ENCODE measurements at regions not wholly inside any gene's neighbourhood (a gene's known extent, or its start where the extent isn't known, plus 50 kb on each side); places are given as distances from the start of the nearest gene placed in this dataset.

- no peaks in the 10 kb centered on the region for H3K27me3 Mint-ChIP-seq (ENCODE audit: insufficient read depth, low read depth, poor library complexity)
- H3K4me1 Mint-ChIP-seq = peaks cover 7% of the 10 kb centered on the region; the same call in 2 of the 3 replicates
- no peaks in the 10 kb centered on the region for H3K79me2 ChIP-seq (replicated peaks; ENCODE audit: insufficient read depth)
Observed at GRCh38 chr7:115146148-115146547, 224.3 kb downstream of the MDFIC start.

GRCh38 chr7:115145512-115145911, 223.6 kb downstream of the MDFIC start:
- no peaks in the 10 kb centered on the region for H3K36me3 Mint-ChIP-seq (ENCODE audit: low read depth)
- no peak overlapping the region for H3K27ac ChIP-seq (ENCODE audit: low read depth)
- H4K20me1 ChIP-seq (replicated peaks; ENCODE audit: insufficient read depth) = no peaks in the 10 kb centered on the region
- no peak overlapping the region for H3K4me3 Mint-ChIP-seq
- H3K9me2 ChIP-seq (ENCODE audit: insufficient read depth) = 0 out of 2 replicates have a peak, but pooled peaks cover 6% of the 10 kb centered on the region
- H3K27me3 Mint-ChIP-seq (ENCODE audit: insufficient read depth, low read depth, poor library complexity) = no peaks in the 10 kb centered on the region
- no peaks in the 10 kb centered on the region for H3K27me3 ChIP-seq (ENCODE audit: insufficient read depth)
- no peak for DNase-seq (ENCODE audit: low spot score)
- no peaks in the 10 kb centered on the region for H3K79me2 ChIP-seq (replicated peaks; ENCODE audit: insufficient read depth)
- H3K4me3 ChIP-seq = no peak overlapping the region
- no peak for ATAC-seq
- no peak overlapping the region for H3K4me2 ChIP-seq
- H2AFZ ChIP-seq = no peak overlapping the region
- H3K9me3 Mint-ChIP-seq = no peaks in the 10 kb centered on the region
- H3F3A ChIP-seq (replicated peaks; ENCODE audit: low read depth) = no peaks in the 10 kb centered on the region
- no peak overlapping the region for H3K27ac Mint-ChIP-seq
- no peaks in the 10 kb centered on the region for H3K36me3 ChIP-seq (ENCODE audit: insufficient read depth)
- peaks cover 6% of the 10 kb centered on the region; the same call in 1 of the 2 replicates for H3K4me1 ChIP-seq (ENCODE audit: insufficient read depth)
- H3K4me1 Mint-ChIP-seq = peaks cover 7% of the 10 kb centered on the region; the same call in 2 of the 3 replicates
- TF ChIP-seq ETS1 (IDR thresholded peaks at IDR 0.05) (no peak), ZNF462 (CRISPR knock-in tag; IDR thresholded peaks at IDR 0.05) (no peak), EZH2phosphoT487 (IDR thresholded peaks at IDR 0.05; ENCODE audit: unreplicated experiment) (no peak), STAT1 (IDR thresholded peaks at IDR 0.05; ENCODE audit: unreplicated experiment) (no peak), REST (IDR thresholded peaks at IDR 0.05; ENCODE audit: unreplicated experiment) (no peak), CREB1 (CRISPR knock-in tag; IDR thresholded peaks at IDR 0.05; ENCODE audit: low read depth) (no peak), EZH2 (IDR thresholded peaks at IDR 0.05; ENCODE audit: low read depth, unreplicated experiment) (no peak), JUNB (IDR thresholded peaks at IDR 0.05; ENCODE audit: unreplicated experiment) (no peak), ZNF331 (CRISPR knock-in tag; IDR thresholded peaks at IDR 0.05; ENCODE audit: low read depth) (no peak)

More at GRCh38 chr7:115146148-115146547, 224.3 kb downstream of the MDFIC start:
- Histone ChIP-seq H3K4me3 (no peak overlapping the region), H3K4me1 (ENCODE audit: insufficient read depth) (peaks cover 6% of the 10 kb centered on the region; the same call in 1 of the 2 replicates), H3K9me2 (ENCODE audit: insufficient read depth) (0 out of 2 replicates have a peak, but pooled peaks cover 6% of the 10 kb centered on the region), H2AFZ (no peak overlapping the region), H3F3A (replicated peaks; ENCODE audit: low read depth) (no peaks in the 10 kb centered on the region), H3K36me3 (ENCODE audit: insufficient read depth) (no peaks in the 10 kb centered on the region), H3K27me3 (ENCODE audit: insufficient read depth) (no peaks in the 10 kb centered on the region), H3K4me2 (no peak overlapping the region), H3K27ac (ENCODE audit: low read depth) (no peak overlapping the region), H4K20me1 (replicated peaks; ENCODE audit: insufficient read depth) (no peaks in the 10 kb centered on the region)
- no peak for TF ChIP-seq NANOG (IDR thresholded peaks at IDR 0.05; ENCODE audit: borderline replicate concordance)
- no peaks in the 10 kb centered on the region for H3K36me3 Mint-ChIP-seq (ENCODE audit: low read depth)
- H3K27ac Mint-ChIP-seq = no peak overlapping the region
- no peak for DNase-seq (ENCODE audit: low spot score)
- H3K4me3 Mint-ChIP-seq = no peak overlapping the region
- no peaks in the 10 kb centered on the region for H3K9me3 Mint-ChIP-seq
- no peak for ATAC-seq
